PFSK-1 (cell line): ENCODE measurements at regions not wholly inside any gene's neighbourhood (a gene's known extent, or its start where the extent isn't known, plus 50 kb on each side); places are given as distances from the start of the nearest gene placed in this dataset.

Experiments used
- POLR2AphosphoS5 ChIP-seq: IDR thresholded peaks from 2 replicates; pipeline ENCODE4 v1.6.1; 2012; ENCODE audit warnings: low read depth, mild to moderate bottlenecking, control low read depth, low read length, moderate library complexity
- SIN3A ChIP-seq: IDR thresholded peaks from 2 replicates; pipeline ENCODE4 v1.6.1; 2012; ENCODE audit warnings: mild to moderate bottlenecking, low read length, moderate library complexity, borderline replicate concordance; ENCODE audit not compliant: insufficient read depth
- TAF1 ChIP-seq: IDR thresholded peaks from 2 replicates; pipeline ENCODE4 v1.6.1; 2012; ENCODE audit warnings: low read length, control low read depth, borderline replicate concordance; ENCODE audit not compliant: insufficient read depth
- TF ChIP-seq, protein P1 (sequence below), 2 experiments: IDR thresholded peaks; 2 replicates each; pipeline versions ENCODE4 v1.6.1 to v1.8.0; 2011 to 2012; ENCODE audit warnings: low read depth in 2 of 2, low read length in 2 of 2, control low read depth in 1 of 2, inconsistent platforms in 1 of 2, mild to moderate bottlenecking in 1 of 2, moderate library complexity in 1 of 2; ENCODE audit not compliant: insufficient read depth in 1 of 2

DNA sequence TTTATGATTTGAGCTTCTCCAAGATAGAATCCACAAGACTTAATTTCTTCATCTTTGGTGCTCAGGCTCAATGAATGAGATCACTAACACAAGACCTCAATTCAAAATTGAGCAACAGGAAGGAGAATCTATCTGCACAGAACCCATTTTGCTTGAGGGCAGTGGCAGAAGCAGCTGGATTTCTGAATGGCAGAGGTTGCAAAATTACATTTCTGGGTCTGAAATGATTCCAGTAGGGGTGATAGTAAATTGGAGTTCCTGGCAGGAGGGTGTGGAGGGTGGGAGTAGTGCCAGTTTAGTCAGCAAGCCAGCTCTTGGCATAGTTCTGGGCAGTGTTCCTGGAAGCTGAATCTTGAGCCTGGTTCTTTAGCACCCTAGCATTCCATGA is 281.1 kb downstream of the SLC7A11 start:
- no peak for TF ChIP-seq POLR2AphosphoS5
- TF ChIP-seq, protein P1, sequence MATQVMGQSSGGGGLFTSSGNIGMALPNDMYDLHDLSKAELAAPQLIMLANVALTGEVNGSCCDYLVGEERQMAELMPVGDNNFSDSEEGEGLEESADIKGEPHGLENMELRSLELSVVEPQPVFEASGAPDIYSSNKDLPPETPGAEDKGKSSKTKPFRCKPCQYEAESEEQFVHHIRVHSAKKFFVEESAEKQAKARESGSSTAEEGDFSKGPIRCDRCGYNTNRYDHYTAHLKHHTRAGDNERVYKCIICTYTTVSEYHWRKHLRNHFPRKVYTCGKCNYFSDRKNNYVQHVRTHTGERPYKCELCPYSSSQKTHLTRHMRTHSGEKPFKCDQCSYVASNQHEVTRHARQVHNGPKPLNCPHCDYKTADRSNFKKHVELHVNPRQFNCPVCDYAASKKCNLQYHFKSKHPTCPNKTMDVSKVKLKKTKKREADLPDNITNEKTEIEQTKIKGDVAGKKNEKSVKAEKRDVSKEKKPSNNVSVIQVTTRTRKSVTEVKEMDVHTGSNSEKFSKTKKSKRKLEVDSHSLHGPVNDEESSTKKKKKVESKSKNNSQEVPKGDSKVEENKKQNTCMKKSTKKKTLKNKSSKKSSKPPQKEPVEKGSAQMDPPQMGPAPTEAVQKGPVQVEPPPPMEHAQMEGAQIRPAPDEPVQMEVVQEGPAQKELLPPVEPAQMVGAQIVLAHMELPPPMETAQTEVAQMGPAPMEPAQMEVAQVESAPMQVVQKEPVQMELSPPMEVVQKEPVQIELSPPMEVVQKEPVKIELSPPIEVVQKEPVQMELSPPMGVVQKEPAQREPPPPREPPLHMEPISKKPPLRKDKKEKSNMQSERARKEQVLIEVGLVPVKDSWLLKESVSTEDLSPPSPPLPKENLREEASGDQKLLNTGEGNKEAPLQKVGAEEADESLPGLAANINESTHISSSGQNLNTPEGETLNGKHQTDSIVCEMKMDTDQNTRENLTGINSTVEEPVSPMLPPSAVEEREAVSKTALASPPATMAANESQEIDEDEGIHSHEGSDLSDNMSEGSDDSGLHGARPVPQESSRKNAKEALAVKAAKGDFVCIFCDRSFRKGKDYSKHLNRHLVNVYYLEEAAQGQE (IDR thresholded peaks at IDR 0.05; ENCODE audit: insufficient read depth in 1 of 2, low read depth in 2 of 2, low read length in 2 of 2), result no peak
- TF ChIP-seq TAF1, result no peak; the same call in 1 of the 2 replicates
- no peak for TF ChIP-seq SIN3A
